ENCODE measurements at regions not wholly inside any gene's neighbourhood (a gene's known extent, or its start where the extent isn't known, plus 50 kb on each side); places are given as distances from the start of the nearest gene placed in this dataset.

DNA sequence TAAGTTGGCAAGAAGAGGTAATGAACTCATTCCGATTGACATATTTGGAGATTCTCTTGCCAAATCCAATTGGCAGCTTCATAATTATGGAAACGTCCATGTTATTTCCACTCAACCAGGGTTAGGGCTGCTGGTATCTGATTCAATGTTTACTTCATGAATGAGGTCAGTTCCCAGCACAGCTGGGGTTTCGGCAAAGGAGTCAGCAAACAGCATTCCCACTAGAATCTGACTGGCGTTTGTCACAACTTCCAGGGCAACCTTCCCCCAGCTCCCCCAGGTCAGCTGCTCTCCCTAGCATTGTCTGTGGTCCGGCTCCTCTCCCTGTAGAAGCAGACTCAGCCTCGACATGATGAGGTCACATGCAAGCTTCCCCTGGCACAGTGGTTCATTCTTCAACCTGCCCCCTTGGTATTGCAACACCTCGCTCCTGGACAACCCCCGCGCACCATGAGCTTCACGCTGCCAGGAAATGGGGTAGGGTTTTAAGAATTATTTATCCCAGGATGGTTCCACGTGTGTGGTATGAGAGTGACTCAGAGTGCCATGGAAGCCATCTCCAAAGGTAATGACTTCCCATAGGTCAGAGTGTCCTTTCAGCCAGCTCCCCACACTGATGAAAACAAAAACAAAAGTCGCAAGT is 100.7 kb upstream of the SLC25A33 start:
- Histone ChIP-seq H3K9me3 (ENCODE audit: insufficient read depth, low read depth, low read length) (no peaks in the 10 kb centered on the region), H3K4me3 (ENCODE audit: low read length, poor library complexity, severe bottlenecking) (no peak overlapping the region), H3K9me2 (replicated peaks; ENCODE audit: low read depth, low read length) (no peaks in the 10 kb centered on the region), H2AFZ (ENCODE audit: low read length) (no peak overlapping the region), H3F3A (ENCODE audit: low read depth) (no peaks in the 10 kb centered on the region), H3K79me2 (ENCODE audit: insufficient read depth, low read length) (no peaks in the 10 kb centered on the region), H4K20me1 (ENCODE audit: insufficient read depth, low read length, poor library complexity, severe bottlenecking) (no peaks in the 10 kb centered on the region), H3K9ac (ENCODE audit: low read depth, low read length, poor library complexity, severe bottlenecking) (no peak overlapping the region), H3K4me1 (ENCODE audit: insufficient read depth, low read length, poor library complexity, severe bottlenecking) (peaks cover 18% of the 10 kb centered on the region), H3K36me3 (ENCODE audit: insufficient read depth, low read length) (no peaks in the 10 kb centered on the region), H3K27me3 (ENCODE audit: insufficient read depth, low read length, poor library complexity, severe bottlenecking) (no peaks in the 10 kb centered on the region), H3K4me2 (ENCODE audit: low read depth, low read length, poor library complexity, severe bottlenecking) (no peak overlapping the region)
- TF ChIP-seq CTCF (conservative IDR thresholded peaks at IDR 0.05; ENCODE audit: low read length) (no peak), EZH2phosphoT487 (IDR thresholded peaks at IDR 0.05; ENCODE audit: borderline replicate concordance) (no peak)

DNA sequence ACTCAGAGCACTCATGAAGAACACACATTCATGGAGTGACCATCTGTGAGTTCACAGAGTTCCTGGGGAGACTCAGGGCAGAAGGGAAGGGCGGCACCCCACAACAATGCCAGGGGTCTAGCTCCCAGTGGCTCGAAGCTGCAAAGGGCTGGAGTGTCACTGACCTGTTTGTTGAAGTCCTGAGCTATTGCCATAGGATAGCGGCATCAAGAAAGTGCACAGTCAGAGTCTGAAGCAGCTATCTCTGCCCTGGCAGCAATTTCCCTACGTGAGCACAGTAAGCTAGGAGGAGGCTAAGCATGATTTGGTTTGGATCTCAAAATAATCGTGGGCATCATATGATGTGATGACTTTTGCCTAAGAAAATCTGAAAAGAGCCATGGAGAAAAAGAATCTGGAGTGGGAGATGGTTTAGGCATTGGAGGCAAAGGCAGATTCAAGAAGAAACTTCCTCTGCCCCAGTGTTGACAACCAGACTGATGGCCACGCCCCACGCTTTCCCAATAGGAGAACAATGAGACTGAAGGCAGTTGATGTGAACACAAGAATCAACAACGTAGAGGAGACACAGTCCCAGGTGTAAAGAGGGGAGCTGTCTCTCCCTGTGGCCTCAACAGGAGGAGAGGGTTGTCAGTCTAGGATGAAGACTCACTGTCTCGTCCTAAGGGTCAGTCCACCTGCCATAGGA is 100.0 kb upstream of the SLC25A33 start:
- no peak overlapping the region for H2AFZ ChIP-seq (ENCODE audit: low read length)
- peaks cover 23% of the 10 kb centered on the region for H3K4me1 ChIP-seq (ENCODE audit: insufficient read depth, low read length, poor library complexity, severe bottlenecking)
- no peaks in the 10 kb centered on the region for H3K27me3 ChIP-seq (ENCODE audit: insufficient read depth, low read length, poor library complexity, severe bottlenecking)
- H4K20me1 ChIP-seq (ENCODE audit: insufficient read depth, low read length, poor library complexity, severe bottlenecking): no peaks in the 10 kb centered on the region
- no peaks in the 10 kb centered on the region for H3F3A ChIP-seq (ENCODE audit: low read depth)
- H3K9me2 ChIP-seq (replicated peaks; ENCODE audit: low read depth, low read length): no peaks in the 10 kb centered on the region
- H3K36me3 ChIP-seq (ENCODE audit: insufficient read depth, low read length): no peaks in the 10 kb centered on the region
- H3K9me3 ChIP-seq (ENCODE audit: insufficient read depth, low read depth, low read length): no peaks in the 10 kb centered on the region
- no peak overlapping the region for H3K9ac ChIP-seq (ENCODE audit: low read depth, low read length, poor library complexity, severe bottlenecking)
- no peak overlapping the region for H3K4me2 ChIP-seq (ENCODE audit: low read depth, low read length, poor library complexity, severe bottlenecking)
- TF ChIP-seq EZH2phosphoT487 (IDR thresholded peaks at IDR 0.05; ENCODE audit: borderline replicate concordance): no peak
- TF ChIP-seq CTCF (conservative IDR thresholded peaks at IDR 0.05; ENCODE audit: low read length): no peak
- no peak overlapping the region for H3K4me3 ChIP-seq (ENCODE audit: low read length, poor library complexity, severe bottlenecking)
- no peaks in the 10 kb centered on the region for H3K79me2 ChIP-seq (ENCODE audit: insufficient read depth, low read length)

GRCh38 chr1:9440261-9440660 is 99.0 kb upstream of the SLC25A33 start:
- Histone ChIP-seq H3K79me2 (ENCODE audit: insufficient read depth, low read length) (no peaks in the 10 kb centered on the region), H3F3A (ENCODE audit: low read depth) (no peaks in the 10 kb centered on the region), H3K9me2 (replicated peaks; ENCODE audit: low read depth, low read length) (no peaks in the 10 kb centered on the region), H4K20me1 (ENCODE audit: insufficient read depth, low read length, poor library complexity, severe bottlenecking) (no peaks in the 10 kb centered on the region), H3K27me3 (ENCODE audit: insufficient read depth, low read length, poor library complexity, severe bottlenecking) (no peaks in the 10 kb centered on the region), H3K9me3 (ENCODE audit: insufficient read depth, low read depth, low read length) (no peaks in the 10 kb centered on the region), H3K4me3 (ENCODE audit: low read length, poor library complexity, severe bottlenecking) (no peak overlapping the region), H3K4me1 (ENCODE audit: insufficient read depth, low read length, poor library complexity, severe bottlenecking) (peaks cover 23% of the 10 kb centered on the region), H3K4me2 (ENCODE audit: low read depth, low read length, poor library complexity, severe bottlenecking) (no peak overlapping the region), H2AFZ (ENCODE audit: low read length) (no peak overlapping the region), H3K36me3 (ENCODE audit: insufficient read depth, low read length) (no peaks in the 10 kb centered on the region), H3K9ac (ENCODE audit: low read depth, low read length, poor library complexity, severe bottlenecking) (no peak overlapping the region)
- TF ChIP-seq CTCF (conservative IDR thresholded peaks at IDR 0.05; ENCODE audit: low read length): no peak
- TF ChIP-seq EZH2phosphoT487 (IDR thresholded peaks at IDR 0.05; ENCODE audit: borderline replicate concordance): no peak
